HEK293 (cell line): ENCODE measurements at regions not wholly inside any gene's neighbourhood (a gene's known extent, or its start where the extent isn't known, plus 50 kb on each side); places are given as distances from the start of the nearest gene placed in this dataset.

ENCODE experiments used
- CTCF ChIA-PET: fragments of 350-600 bp; formaldehyde crosslinking; extraction: SDS; loops from one replicate; lab custom pipeline; 2021; ENCODE audit warnings: antibody characterized with exemption; lab: Yijun Ruan, JAX
- POLR2A ChIA-PET: fragments of 300-600 bp; formaldehyde crosslinking; extraction: SDS; loops from one replicate; lab custom pipeline; 2020; ENCODE audit warnings: antibody characterized with exemption, inconsistent platforms; lab: Yijun Ruan, JAX
- H3K27ac ChIP-seq: fragments of 200-500 bp; sonication (Bioruptor generic); 2 replicates; pipeline ENCODE4 v1.5.1; 2014; ENCODE audit warnings: low read depth, low read length, control low read depth, inconsistent platforms; ENCODE audit errors: extremely low read depth
- H3K36me3 ChIP-seq, 2 experiments: fragments of 200-500 bp in 1 of 2; sonication (Bioruptor generic) in 1 of 2; 1 replicate in 1 of 2; 2 replicates in 1 of 2; pipeline ENCODE4 v1.5.1; 2014 to 2017; ENCODE audit warnings: inconsistent platforms in 2 of 2, low read length in 2 of 2; ENCODE audit not compliant: control insufficient read depth in 2 of 2, insufficient read depth in 1 of 2
- H3K4me1 ChIP-seq: fragments of 200-500 bp; sonication (Bioruptor generic); 2 replicates; pipeline ENCODE4 v1.5.1; 2014; ENCODE audit warnings: mild to moderate bottlenecking, low read length, inconsistent platforms; ENCODE audit not compliant: control insufficient read depth, insufficient read depth
- H3K4me3 ChIP-seq: 2 replicates; pipeline ENCODE4 v1.5.1; 2011; ENCODE audit warnings: low read depth, mild to moderate bottlenecking, control low read depth, low read length, moderate library complexity
- H3K9me3 ChIP-seq: fragments of 200-500 bp; sonication (Bioruptor generic); 2 replicates; pipeline ENCODE4 v1.5.1; 2014; ENCODE audit warnings: low read depth, low read length, inconsistent platforms; ENCODE audit not compliant: control insufficient read depth, insufficient read depth
- HOXC10 ChIP-seq: sonication (generic); formaldehyde crosslinking; IDR thresholded peaks from 2 replicates; pipeline ENCODE4 v1.8.1; 2023; ENCODE audit warnings: mild to moderate bottlenecking, missing genetic modification reagents
- SETDB1 ChIP-seq: IDR thresholded peaks from one replicate; pipeline ENCODE4 v1.6.1; 2017; ENCODE audit warnings: mild to moderate bottlenecking, low read length, moderate library complexity, mixed read lengths; ENCODE audit not compliant: insufficient read length
- ZBTB21 ChIP-seq: fragments of 450-650 bp; formaldehyde crosslinking; IDR thresholded peaks from 2 replicates; pipeline ENCODE4 v1.5.1; 2017; ENCODE audit warnings: missing biosample characterization, missing genetic modification characterization
- ZBTB49 ChIP-seq: fragments of 450-650 bp; formaldehyde crosslinking; IDR thresholded peaks from 2 replicates; pipeline ENCODE4 v1.5.1; 2016; ENCODE audit warnings: missing biosample characterization, missing genetic modification characterization, low read depth
- ZFP69B ChIP-seq: fragments of 450-650 bp; formaldehyde crosslinking; IDR thresholded peaks from 2 replicates; pipeline ENCODE4 v1.5.1; 2016; ENCODE audit warnings: missing biosample characterization, missing genetic modification characterization
- ZNF157 ChIP-seq: fragments of 450-650 bp; formaldehyde crosslinking; IDR thresholded peaks from 2 replicates; pipeline ENCODE4 v1.5.1; 2016; ENCODE audit warnings: missing biosample characterization, missing genetic modification characterization
- ZNF24 ChIP-seq: fragments of 450-650 bp; formaldehyde crosslinking; IDR thresholded peaks from 2 replicates; pipeline ENCODE4 v1.5.1; 2016; ENCODE audit warnings: missing biosample characterization, missing genetic modification characterization
- ZNF280C ChIP-seq: fragments of 450-650 bp; formaldehyde crosslinking; IDR thresholded peaks from 2 replicates; pipeline ENCODE4 v1.5.1; 2016; ENCODE audit warnings: missing biosample characterization, missing genetic modification characterization
- ZNF341 ChIP-seq: fragments of 450-650 bp; formaldehyde crosslinking; IDR thresholded peaks from 2 replicates; pipeline ENCODE4; 2016; ENCODE audit warnings: low read depth, missing biosample characterization, missing genetic modification characterization
- ZNF391 ChIP-seq: fragments of 450-650 bp; formaldehyde crosslinking; IDR thresholded peaks from 2 replicates; pipeline ENCODE4 v1.5.1; 2016; ENCODE audit warnings: low read depth, missing biosample characterization, missing genetic modification characterization, borderline replicate concordance
- ZNF510 ChIP-seq: fragments of 450-650 bp; formaldehyde crosslinking; IDR thresholded peaks from 2 replicates; pipeline ENCODE4 v1.5.1; 2018; ENCODE audit warnings: mild to moderate bottlenecking, missing genetic modification characterization, missing biosample characterization; ENCODE audit not compliant: insufficient replicate concordance
- ZNF596 ChIP-seq: fragments of 450-650 bp; IDR thresholded peaks from 2 replicates; pipeline ENCODE4 v1.5.0; 2018; ENCODE audit warnings: missing biosample characterization, mild to moderate bottlenecking, missing genetic modification characterization, moderate library complexity
- ZNF654 ChIP-seq: fragments of 450-650 bp; formaldehyde crosslinking; IDR thresholded peaks from 2 replicates; pipeline ENCODE4 v1.5.1; 2016; ENCODE audit warnings: low read depth, missing biosample characterization, missing genetic modification characterization
- ZNF658 ChIP-seq: fragments of 450-650 bp; formaldehyde crosslinking; IDR thresholded peaks from 2 replicates; pipeline ENCODE4; 2016; ENCODE audit warnings: missing biosample characterization, missing genetic modification characterization
- ZNF677 ChIP-seq: fragments of 450-650 bp; IDR thresholded peaks from 2 replicates; pipeline ENCODE4 v1.5.0; 2018; ENCODE audit warnings: missing biosample characterization, mild to moderate bottlenecking, missing genetic modification characterization, moderate library complexity
- ZNF791 ChIP-seq: fragments of 450-650 bp; formaldehyde crosslinking; IDR thresholded peaks from 2 replicates; pipeline ENCODE4 v1.5.1; 2016; ENCODE audit warnings: missing biosample characterization, missing genetic modification characterization
- ZNF792 ChIP-seq: fragments of 450-650 bp; formaldehyde crosslinking; IDR thresholded peaks from 2 replicates; pipeline ENCODE4 v1.5.1; 2016; ENCODE audit warnings: missing biosample characterization, missing genetic modification characterization
- ZSCAN16 ChIP-seq: fragments of 450-650 bp; formaldehyde crosslinking; IDR thresholded peaks from 2 replicates; pipeline ENCODE4 v1.5.1; 2016; ENCODE audit warnings: missing biosample characterization, missing genetic modification characterization
- ZSCAN30 ChIP-seq: fragments of 450-650 bp; IDR thresholded peaks from 2 replicates; pipeline ENCODE4 v1.5.1; 2018; ENCODE audit warnings: missing biosample characterization, mild to moderate bottlenecking, missing genetic modification characterization, moderate library complexity
- TF ChIP-seq, protein P1 (sequence below): fragments of 450-650 bp; formaldehyde crosslinking; IDR thresholded peaks from 2 replicates; pipeline ENCODE4 v1.5.1; 2016; ENCODE audit warnings: missing biosample characterization, missing genetic modification characterization

GRCh38 chr3:66138336-66139313, 82.2 kb upstream of the SLC25A26 start:
- ChIA-PET CTCF (interaction anchor here (0.6 to 1.2 kb wide), 8 partner anchors 32 to 1637 kb away, joined by 3 to 4 read pairs (median 3); no protein-coding TSS in a partner anchor), POLR2A (no interaction called here)
- Histone ChIP-seq H3K9me3 (no peaks in the 10 kb centered on the region), H3K4me3 (no peak overlapping the region), H3K27ac (no peak overlapping the region), H3K4me1 (no peaks in the 10 kb centered on the region), H3K36me3 (no peaks in the 10 kb centered on the region)
- TF ChIP-seq ZNF391 (no peak), ZNF341 (tag by site-specific recombination) (no peak), SETDB1 (peak; percentile 43), ZNF654 (tag by site-specific recombination) (peak; percentile 83)
- TF ChIP-seq, protein P1, sequence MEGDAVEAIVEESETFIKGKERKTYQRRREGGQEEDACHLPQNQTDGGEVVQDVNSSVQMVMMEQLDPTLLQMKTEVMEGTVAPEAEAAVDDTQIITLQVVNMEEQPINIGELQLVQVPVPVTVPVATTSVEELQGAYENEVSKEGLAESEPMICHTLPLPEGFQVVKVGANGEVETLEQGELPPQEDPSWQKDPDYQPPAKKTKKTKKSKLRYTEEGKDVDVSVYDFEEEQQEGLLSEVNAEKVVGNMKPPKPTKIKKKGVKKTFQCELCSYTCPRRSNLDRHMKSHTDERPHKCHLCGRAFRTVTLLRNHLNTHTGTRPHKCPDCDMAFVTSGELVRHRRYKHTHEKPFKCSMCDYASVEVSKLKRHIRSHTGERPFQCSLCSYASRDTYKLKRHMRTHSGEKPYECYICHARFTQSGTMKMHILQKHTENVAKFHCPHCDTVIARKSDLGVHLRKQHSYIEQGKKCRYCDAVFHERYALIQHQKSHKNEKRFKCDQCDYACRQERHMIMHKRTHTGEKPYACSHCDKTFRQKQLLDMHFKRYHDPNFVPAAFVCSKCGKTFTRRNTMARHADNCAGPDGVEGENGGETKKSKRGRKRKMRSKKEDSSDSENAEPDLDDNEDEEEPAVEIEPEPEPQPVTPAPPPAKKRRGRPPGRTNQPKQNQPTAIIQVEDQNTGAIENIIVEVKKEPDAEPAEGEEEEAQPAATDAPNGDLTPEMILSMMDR (tag by site-specific recombination), result 0 out of 2 replicates have a peak, but pooled peaks have one; percentile 7

GRCh38 chr3:66136597-66136996, 84.2 kb upstream of the SLC25A26 start:
- Histone ChIP-seq H3K27ac (no peak overlapping the region), H3K4me1 (no peaks in the 10 kb centered on the region), H3K9me3 (no peaks in the 10 kb centered on the region), H3K36me3 (no peaks in the 10 kb centered on the region), H3K4me3 (no peak overlapping the region)
- POLR2A ChIA-PET, result no interaction called here
- CTCF ChIA-PET, result interaction anchor here (0.6 to 1.1 kb wide), 4 partner anchors 50 to 697 kb away, joined by 3 to 5 read pairs (median 4); no protein-coding TSS in a partner anchor
- TF ChIP-seq ZNF510 (tag by site-specific recombination), result no peak
- TF ChIP-seq ZNF658 (tag by site-specific recombination), result no peak
- no peak for TF ChIP-seq ZSCAN16
- TF ChIP-seq HOXC10 (CRISPR knock-in tag), result no peak
- TF ChIP-seq ZNF791 (tag by site-specific recombination), result no peak
- no peak for TF ChIP-seq ZNF677
- TF ChIP-seq ZNF596 (tag by site-specific recombination), result no peak
- TF ChIP-seq ZFP69B (tag by site-specific recombination), result no peak
- TF ChIP-seq ZNF157 (tag by site-specific recombination), result no peak
- no peak for TF ChIP-seq ZNF280C (tag by site-specific recombination)
- TF ChIP-seq ZNF792, result no peak
- TF ChIP-seq ZBTB49 (tag by site-specific recombination), result no peak
- TF ChIP-seq ZSCAN30 (tag by site-specific recombination), result no peak
- TF ChIP-seq ZBTB21, result no peak
- TF ChIP-seq ZNF24 (tag by site-specific recombination), result no peak
